HG02642 (cell line): ENCODE measurements at regions not wholly inside any gene's neighbourhood (a gene's known extent, or its start where the extent isn't known, plus 50 kb on each side); places are given as distances from the start of the nearest gene placed in this dataset.

Experiments used
- ATAC-seq: cut with Tn5 transposase; IDR thresholded peaks from one replicate; pipeline ENCODE4 v1.9.1; 2021; ENCODE audit warnings: mild to moderate bottlenecking; ENCODE audit not compliant: unreplicated experiment, poor library complexity

- ATAC-seq = no peak
Observed at GRCh38 chr9:88809355-88810161, 181.7 kb upstream of the S1PR3 start.

DNA sequence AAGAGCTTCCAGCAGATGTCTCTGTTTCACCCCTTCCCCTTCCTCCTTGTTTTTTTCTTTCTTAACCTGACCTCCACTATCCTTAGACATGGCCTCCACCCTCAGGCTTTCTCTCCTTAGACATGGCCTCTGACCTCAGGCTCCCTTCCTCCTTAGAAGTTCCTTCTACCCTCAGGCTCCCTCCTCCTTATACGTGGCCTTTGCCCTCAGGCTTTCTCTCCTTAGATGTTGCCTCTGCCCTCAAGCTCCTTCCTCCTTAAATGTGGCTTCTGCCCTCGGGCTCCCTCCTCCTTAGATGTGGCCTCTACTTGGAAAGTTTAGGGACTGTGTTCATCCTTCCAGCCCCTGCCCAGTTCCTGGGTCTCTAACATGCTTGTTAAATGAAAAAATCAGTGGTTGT lies 180.4 kb upstream of the S1PR3 start:
- no peak for ATAC-seq

DNA sequence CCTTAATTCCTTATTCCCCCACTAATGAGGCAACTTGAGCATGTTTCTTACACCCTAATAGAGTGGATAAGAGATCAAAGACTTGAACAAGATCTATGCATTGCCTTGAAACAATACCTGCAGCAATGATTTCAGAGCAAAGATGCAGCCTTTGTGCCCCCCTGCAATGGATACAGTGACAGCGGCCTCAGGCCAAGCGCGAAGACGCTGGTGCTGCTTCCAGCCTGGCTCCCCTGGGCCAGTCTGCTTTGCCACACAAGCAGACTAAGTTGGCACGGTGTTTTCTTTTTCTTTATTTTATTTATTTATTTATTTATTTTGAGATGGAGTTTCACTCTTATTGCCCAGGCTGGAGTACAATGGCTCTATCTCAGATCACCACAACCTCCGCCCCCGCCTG lies 179.8 kb upstream of the S1PR3 start:
- no peak for ATAC-seq

DNA sequence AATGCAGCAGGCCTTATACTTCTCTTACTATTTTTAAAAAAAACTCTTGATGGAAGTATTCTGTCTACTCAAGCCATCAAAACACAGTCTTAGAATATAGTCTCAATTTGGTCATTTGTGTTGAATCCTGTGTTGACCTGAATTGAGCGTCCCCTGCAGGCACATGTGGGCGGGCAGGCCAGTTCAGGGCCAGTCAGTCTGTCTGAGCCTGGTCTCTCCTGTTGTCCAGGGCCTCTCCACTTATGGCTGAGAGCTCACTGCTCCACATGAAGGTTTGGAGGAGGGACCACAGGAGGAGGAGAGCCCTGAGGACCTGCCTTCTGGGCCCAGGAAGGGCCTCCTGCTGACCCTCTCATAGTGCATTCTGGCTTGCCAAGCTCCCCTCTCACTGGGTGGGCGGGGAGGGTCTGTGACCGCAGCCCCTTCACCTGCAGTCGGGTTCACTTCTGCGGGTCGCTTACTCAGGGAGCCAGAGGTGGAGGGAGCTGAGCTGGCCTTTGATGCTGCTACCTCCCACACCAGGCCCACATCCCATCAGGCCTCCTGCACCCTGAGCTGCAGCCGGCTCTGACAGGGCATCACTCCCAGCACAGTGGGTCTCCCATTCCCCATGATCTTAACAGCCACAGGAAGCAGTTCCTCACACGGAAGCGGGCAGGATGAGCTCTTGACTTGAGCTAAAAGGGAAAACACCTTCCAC lies 178.2 kb upstream of the S1PR3 start:
- ATAC-seq = no peak

- ATAC-seq = no peak
Observed at GRCh38 chr9:88813638-88814209, 177.5 kb upstream of the S1PR3 start.

GRCh38 chr9:88814577-88814976 lies 176.7 kb upstream of the S1PR3 start:
- no peak for ATAC-seq

DNA sequence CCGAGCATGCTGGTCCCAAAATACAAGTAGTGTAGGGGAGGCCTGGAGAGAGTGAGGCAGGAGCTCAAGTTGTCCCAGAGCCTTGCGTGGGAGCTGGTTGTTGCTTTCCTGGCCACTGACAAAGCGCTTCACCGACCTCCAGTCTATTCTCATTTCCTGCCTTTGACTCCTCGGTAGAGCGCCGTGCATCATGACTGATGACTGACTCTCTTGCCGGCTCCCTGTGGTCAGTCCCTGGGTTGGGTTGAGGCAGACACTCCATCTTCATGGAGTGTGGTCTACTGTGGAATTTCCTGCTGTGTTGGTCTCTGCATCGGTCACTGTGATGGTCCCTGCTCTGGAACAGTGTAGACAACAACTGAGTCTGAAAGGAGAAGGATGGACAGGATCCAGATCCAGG lies 175.1 kb upstream of the S1PR3 start:
- no peak for ATAC-seq

- ATAC-seq = no peak
Observed at GRCh38 chr9:88816591-88816990, 174.7 kb upstream of the S1PR3 start.

DNA sequence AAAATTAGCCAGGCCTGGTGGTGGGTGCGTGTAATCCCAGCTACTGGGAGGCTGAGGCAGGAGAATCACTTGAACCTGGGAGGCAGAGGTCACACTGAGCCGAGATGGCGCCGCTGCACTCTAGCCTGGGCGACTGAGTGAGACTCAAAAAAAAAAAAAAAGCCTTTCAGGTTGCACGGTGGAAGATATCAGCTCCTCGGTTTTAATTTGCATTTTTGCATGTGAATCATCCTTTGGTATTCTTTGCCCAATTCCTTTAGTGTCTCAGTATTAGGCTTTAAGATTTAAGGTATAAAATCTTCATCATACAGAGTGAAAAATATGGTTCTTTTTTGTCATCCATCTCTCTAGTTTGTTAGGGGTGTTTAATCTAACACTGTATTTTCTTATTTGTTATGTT lies 173.6 kb upstream of the S1PR3 start:
- ATAC-seq = no peak

GRCh38 chr9:88818495-88819201 lies 172.6 kb upstream of the S1PR3 start:
- ATAC-seq = no peak

GRCh38 chr9:88819476-88819875 lies 171.8 kb upstream of the S1PR3 start:
- no peak for ATAC-seq

GRCh38 chr9:88820055-88820454 lies 171.2 kb upstream of the S1PR3 start:
- ATAC-seq = no peak

DNA sequence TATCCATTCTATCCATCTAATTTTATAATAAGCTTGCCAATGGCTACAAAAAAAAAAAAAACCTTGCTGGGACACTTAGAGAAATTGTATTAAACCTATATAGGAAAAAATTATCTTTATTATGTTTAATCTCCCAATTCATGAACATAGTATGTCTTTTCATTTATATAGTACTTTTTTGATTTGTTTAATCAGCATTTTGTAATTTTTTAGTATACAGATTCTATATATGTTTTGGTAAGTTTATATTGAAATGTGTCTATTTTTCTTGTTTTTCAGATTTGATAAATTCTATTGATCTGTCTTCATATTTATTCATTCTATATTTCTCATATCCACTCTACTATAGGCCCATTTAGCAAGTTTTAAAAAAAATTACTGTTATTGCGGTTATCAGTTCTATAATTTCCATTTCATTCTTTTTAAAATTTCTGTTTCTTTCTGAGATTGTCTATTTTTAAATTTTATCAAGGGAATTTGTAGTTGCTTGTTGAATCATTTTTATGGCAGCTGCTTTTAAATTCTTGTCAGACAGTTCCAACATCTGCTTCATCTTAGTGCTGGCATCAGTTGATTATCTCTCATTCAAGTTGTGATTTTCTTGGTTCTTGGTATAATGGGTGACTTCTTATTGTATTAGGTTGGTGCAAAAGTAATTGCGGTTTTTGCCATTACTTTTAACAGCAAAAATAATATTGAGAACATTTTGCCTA lies 170.1 kb upstream of the S1PR3 start:
- ATAC-seq = no peak

- ATAC-seq = no peak
Observed at GRCh38 chr9:88821746-88822106, 169.5 kb upstream of the S1PR3 start.

DNA sequence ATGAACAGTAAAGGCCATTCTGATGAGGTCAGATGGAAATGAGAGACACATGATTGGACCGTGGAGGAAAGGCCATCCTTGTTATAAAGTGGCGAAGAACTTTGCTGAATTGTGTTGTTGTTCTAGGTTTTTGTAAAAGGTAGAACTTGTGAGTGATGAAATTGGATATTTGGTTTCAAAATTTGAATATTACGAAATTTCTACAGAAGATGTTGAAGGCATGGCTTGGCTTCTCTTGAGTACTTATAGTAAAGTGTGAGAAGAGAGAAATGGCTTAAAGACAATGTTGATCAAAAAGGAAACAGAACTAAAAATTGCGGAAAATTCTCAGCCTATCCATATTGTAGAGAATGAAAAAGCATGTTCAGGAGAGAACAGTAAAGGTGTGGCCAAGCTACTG lies 166.6 kb upstream of the S1PR3 start:
- no peak for ATAC-seq

DNA sequence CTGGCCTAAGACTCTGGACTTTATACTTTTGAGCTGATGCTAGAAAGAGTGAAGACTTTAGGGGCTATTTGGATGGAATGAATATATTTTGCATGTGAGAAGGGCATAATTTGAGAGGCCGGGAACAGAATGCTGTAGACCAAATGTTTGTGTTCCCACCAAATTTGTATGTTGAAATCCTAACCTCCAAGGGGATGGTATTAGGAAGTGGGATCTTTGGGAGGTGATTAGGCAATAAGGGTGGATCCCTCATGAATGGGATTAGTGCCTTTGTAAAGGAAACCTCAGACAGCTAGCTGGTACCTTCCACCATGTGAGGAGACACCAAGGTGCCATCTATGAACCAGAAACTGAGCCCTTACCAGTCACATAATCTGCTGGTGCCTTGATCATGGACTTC lies 165.1 kb upstream of the S1PR3 start:
- ATAC-seq = no peak

- ATAC-seq = no peak
Observed at GRCh38 chr9:88826771-88827181, 164.5 kb upstream of the S1PR3 start.

- no peak for ATAC-seq
Observed at GRCh38 chr9:88828018-88828417, 163.2 kb upstream of the S1PR3 start.

DNA sequence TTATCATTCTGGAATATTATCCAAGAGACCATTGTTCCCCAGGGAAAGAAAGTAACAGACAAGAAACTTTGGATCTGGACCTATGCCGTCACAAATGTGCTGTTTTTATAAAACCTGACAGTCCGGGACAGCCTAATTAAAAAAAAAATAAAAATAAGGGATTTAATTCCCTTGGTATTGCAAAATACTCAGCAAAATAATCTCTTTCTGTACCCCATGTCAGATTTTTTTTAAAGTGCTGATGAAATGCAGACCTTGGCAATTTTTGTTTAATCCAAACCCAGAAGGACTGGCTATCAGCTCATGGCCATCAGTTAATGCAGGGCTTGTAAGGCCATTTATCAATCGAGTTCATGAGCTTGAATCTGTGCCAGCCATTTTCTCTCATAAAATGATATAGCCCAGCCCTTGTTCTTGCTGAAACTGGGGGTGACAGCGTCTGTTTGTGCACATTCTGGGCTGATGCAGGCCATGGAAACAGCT lies 162.7 kb upstream of the S1PR3 start:
- ATAC-seq = no peak

GRCh38 chr9:88829276-88829675 lies 162.0 kb upstream of the S1PR3 start:
- ATAC-seq = peak; percentile 68
